Uterus (tissue), 3 donors: ENCODE measurements at regions not wholly inside any gene's neighbourhood (a gene's known extent, or its start where the extent isn't known, plus 50 kb on each side); places are given as distances from the start of the nearest gene placed in this dataset.

ENCODE experiments used
- DNase-seq, 2 donors: peaks; one replicate each; pipeline ENCODE4 v3.0.0-alpha.2; 2019 to 2020
- H3K27ac ChIP-seq, 2 donors: fragments of 200-600 bp; sonication (generic); 1 replicate in 1 of 2; 2 replicates in 1 of 2; pipeline ENCODE4 v1.5.1; 2016 to 2018
- H3K27me3 ChIP-seq, 2 donors: fragments of 200-600 bp; sonication (generic); one replicate each; pipeline ENCODE4 v1.5.1; 2018 to 2019; ENCODE audit warnings: control low read depth in 1 of 2
- H3K36me3 ChIP-seq, 2 donors: fragments of 200-600 bp; sonication (generic); one replicate each; pipeline ENCODE4 v1.5.1; 2019; ENCODE audit warnings: control low read depth in 1 of 2
- H3K4me1 ChIP-seq, 2 donors: fragments of 200-600 bp; sonication (generic); one replicate each; pipeline ENCODE4 v1.5.1; 2018 to 2019; ENCODE audit warnings: control low read depth in 1 of 2
- H3K4me3 ChIP-seq, 2 donors: fragments of 200-600 bp; sonication (generic); 1 replicate in 1 of 2; 2 replicates in 1 of 2; pipeline ENCODE4 v1.5.1; 2018 to 2019; ENCODE audit warnings: mild to moderate bottlenecking in 1 of 2
- H3K9me3 ChIP-seq, 2 donors: fragments of 200-600 bp; sonication (generic); one replicate each; pipeline ENCODE4 v1.5.1; 2019; ENCODE audit warnings: control low read depth in 1 of 2
- POLR2A ChIP-seq, 2 donors: fragments of 450-650 bp; IDR thresholded peaks; one replicate each; pipeline ENCODE4 v1.6.1; 2016; ENCODE audit warnings: antibody characterized with exemption in 2 of 2, mild to moderate bottlenecking in 1 of 2, moderate library complexity in 1 of 2
- intact Hi-C: fragments of 100-400 bp; cut with DNase I; formaldehyde crosslinking; loops from one replicate; pipeline ENCODE4 v1.15.1; 2023; ENCODE audit warnings: low total_unique reads
- TF ChIP-seq, protein P1 (sequence below), 4 experiments: fragments of 200-600 bp in 2 of 4; fragments of 450-650 bp in 2 of 4; sonication (generic) in 2 of 4; IDR thresholded peaks; one replicate each; pipeline ENCODE4 v1.5.1; 2016 to 2019; ENCODE audit warnings: antibody characterized with exemption in 4 of 4, mild to moderate bottlenecking in 2 of 4, moderate library complexity in 1 of 4
- donor health status: DM: yes; HTN: yes; CAD: no.

DNA sequence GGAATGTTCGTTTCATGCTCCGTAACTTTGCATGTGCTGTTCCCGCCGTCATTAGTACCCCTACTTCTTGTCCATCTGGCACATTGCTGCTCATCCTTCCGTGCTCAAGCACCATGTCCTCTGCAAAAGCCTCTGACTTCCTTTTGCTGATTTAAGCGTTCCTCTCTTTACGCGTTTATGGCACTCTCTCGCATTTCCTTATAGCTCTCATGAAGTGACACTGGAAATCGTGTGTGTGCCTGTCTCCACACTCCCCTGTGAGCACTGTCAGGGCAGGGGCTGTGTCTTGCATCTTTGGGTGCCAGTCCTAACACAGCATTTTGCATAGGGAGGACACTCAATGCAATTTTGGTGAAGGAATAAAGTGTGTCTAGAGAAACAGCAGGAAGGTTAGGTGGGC is 210.6 kb upstream of the FAT1 start:
- TF ChIP-seq, protein P1, sequence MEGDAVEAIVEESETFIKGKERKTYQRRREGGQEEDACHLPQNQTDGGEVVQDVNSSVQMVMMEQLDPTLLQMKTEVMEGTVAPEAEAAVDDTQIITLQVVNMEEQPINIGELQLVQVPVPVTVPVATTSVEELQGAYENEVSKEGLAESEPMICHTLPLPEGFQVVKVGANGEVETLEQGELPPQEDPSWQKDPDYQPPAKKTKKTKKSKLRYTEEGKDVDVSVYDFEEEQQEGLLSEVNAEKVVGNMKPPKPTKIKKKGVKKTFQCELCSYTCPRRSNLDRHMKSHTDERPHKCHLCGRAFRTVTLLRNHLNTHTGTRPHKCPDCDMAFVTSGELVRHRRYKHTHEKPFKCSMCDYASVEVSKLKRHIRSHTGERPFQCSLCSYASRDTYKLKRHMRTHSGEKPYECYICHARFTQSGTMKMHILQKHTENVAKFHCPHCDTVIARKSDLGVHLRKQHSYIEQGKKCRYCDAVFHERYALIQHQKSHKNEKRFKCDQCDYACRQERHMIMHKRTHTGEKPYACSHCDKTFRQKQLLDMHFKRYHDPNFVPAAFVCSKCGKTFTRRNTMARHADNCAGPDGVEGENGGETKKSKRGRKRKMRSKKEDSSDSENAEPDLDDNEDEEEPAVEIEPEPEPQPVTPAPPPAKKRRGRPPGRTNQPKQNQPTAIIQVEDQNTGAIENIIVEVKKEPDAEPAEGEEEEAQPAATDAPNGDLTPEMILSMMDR (IDR thresholded peaks at IDR 0.05): no peak
- no peak for TF ChIP-seq POLR2A (IDR thresholded peaks at IDR 0.05)
- intact Hi-C loops: no loop called here
- H3K27me3 ChIP-seq: no peaks in the 10 kb centered on the region
- H3K36me3 ChIP-seq: no peaks in the 10 kb centered on the region
- H3K9me3 ChIP-seq: no peaks in the 10 kb centered on the region
- H3K4me3 ChIP-seq: no peak overlapping the region
- H3K27ac ChIP-seq: no peak overlapping the region
- no peaks in the 10 kb centered on the region for H3K4me1 ChIP-seq
- DNase-seq: no peak

DNA sequence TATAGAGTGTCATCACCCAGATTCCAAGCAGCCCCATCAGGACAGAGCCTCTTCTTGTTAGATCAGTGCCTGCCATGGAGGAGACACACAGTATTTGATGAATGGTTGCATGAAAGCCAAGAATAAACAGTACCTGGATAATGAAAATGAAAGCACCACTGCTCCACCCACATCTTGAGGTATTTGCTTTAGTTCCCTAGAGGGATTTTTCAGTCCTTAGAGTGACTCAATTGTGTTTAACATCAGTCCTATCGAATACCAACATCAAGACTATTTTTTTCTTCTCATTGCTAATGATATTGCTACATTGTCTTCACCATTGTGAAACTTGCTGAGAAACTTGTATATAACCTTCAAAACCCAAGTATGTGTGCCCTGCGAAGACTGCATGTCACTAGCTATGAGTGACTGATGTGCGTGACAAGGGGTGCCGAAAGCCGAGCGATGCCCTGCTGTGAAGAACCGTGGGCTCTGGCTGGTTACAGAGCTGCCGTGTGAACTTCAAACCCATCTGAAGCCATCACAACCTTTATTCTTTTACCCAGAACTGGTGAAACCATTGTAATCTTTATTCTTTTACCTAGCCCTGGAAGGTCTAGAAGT is 211.3 kb upstream of the FAT1 start:
- Histone ChIP-seq H3K27me3 (no peaks in the 10 kb centered on the region), H3K36me3 (no peaks in the 10 kb centered on the region), H3K4me3 (no peak overlapping the region), H3K27ac (peak overlapping the region in 1 of 2 donors; percentile 62), H3K9me3 (no peaks in the 10 kb centered on the region), H3K4me1 (no peaks in the 10 kb centered on the region)
- intact Hi-C loops: no loop called here
- TF ChIP-seq POLR2A (IDR thresholded peaks at IDR 0.05): no peak
- TF ChIP-seq, protein P1 (IDR thresholded peaks at IDR 0.05): no peak
- DNase-seq: no peak

DNA sequence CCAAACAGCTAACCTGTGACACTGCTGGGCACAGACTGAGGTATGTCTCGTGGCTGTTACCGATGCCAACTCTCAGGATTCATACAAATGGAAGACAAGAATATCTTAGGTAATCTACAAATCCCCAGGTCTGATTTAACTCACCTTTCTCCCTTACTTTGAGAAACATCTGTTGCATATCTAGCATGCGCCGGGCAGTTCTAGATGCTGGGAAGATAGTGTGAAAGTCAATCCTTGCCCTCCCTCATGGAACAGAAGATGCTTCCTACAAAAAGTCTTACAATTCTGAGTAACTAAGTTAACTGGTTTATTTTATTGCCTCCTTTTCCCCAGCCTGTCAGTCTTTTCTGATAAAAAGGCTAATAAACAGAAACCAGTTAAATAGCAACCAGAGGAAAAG is 212.2 kb upstream of the FAT1 start:
- DNase-seq: no peak
- H3K4me3 ChIP-seq: no peak overlapping the region
- peak overlapping the region; percentile 45 to 62 for H3K27ac ChIP-seq
- no peaks in the 10 kb centered on the region for H3K36me3 ChIP-seq
- H3K4me1 ChIP-seq: no peaks in the 10 kb centered on the region
- H3K27me3 ChIP-seq: no peaks in the 10 kb centered on the region
- no peaks in the 10 kb centered on the region for H3K9me3 ChIP-seq
- TF ChIP-seq, protein P1 (IDR thresholded peaks at IDR 0.05): no peak
- no peak for TF ChIP-seq POLR2A (IDR thresholded peaks at IDR 0.05)
- intact Hi-C loops: no loop called here

DNA sequence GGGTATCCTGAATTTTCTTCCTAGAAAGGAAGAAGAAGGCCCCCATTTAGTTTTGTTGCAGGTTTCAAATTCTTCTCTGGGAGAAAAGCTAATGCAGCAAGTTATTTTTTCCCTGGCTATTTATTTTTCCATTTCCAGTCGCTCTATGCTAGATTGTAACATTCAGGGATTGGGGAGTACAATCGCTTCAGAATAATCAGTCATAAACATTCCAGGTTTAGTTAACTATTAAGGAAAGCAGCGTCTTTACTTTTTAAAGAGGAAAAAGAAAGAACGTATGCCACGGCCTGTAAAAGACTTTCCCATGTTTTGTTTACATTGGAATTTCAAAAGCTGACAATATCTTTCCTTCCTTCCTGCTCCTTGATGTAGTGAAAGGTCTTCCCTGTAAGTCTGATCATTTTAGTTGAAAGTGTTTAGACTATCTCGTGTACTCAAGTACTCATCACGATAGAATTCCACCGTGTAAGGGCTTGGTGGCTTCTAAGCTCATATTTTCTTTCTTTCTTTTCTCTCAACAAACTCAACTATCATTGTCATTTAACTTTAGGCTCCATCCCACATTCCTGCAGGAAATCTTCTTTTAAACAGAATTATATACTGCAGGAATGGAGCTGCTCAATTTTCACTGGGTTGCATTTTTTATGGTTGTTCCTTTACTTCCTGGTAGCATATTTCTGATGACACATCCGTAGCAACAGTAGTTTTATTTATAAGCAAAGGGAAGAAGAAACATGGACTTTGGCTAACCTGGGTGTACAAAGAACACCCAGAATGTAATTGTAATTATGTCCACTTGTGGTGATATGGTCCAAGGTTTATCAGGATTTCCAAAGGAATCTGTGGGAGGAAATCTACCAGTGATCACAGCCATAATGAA is 213.1 kb upstream of the FAT1 start:
- no peak overlapping the region for H3K4me3 ChIP-seq
- intact Hi-C loops: no loop called here

More for the DNA sequence above, 213.1 kb upstream of the FAT1 start:
- H3K9me3 ChIP-seq: no peaks in the 10 kb centered on the region
- H3K36me3 ChIP-seq: no peaks in the 10 kb centered on the region
- TF ChIP-seq, protein P1 (IDR thresholded peaks at IDR 0.05): no peak
- TF ChIP-seq POLR2A (IDR thresholded peaks at IDR 0.05): no peak
- no peaks in the 10 kb centered on the region for H3K27me3 ChIP-seq
- peak overlapping the region; percentile 45 to 62 for H3K27ac ChIP-seq
- no peak for DNase-seq
- no peaks in the 10 kb centered on the region for H3K4me1 ChIP-seq
